HepG2 (cell line): ENCODE measurements at regions not wholly inside any gene's neighbourhood (a gene's known extent, or its start where the extent isn't known, plus 50 kb on each side); places are given as distances from the start of the nearest gene placed in this dataset.

ENCODE experiments used
- ATAC-seq: fragments of 200-7000 bp; cut with Tn5 transposase; 3 replicates; pipeline ENCODE4 v1.9.1; 2020; ENCODE audit warnings: mild to moderate bottlenecking, moderate library complexity
- BruUV-seq: library from RNA; stranded (reverse); fragments of 400-500 nt; replicated peaks from 2 replicates; lab custom pipeline; 2021; lab: Mats Ljungman, UMichigan
- CTCF ChIA-PET: fragments of 300-600 bp; formaldehyde crosslinking; extraction: SDS; loops from one replicate; lab custom pipeline; 2021; ENCODE audit warnings: low total read pairs, inconsistent platforms, low intra/inter-chr PET ratio; lab: Yijun Ruan, JAX
- POLR2A ChIA-PET: fragments of 350-600 bp; sonication (Branson Sonifier 250); formaldehyde crosslinking; loops from one replicate; lab custom pipeline; 2020; ENCODE audit warnings: antibody characterized with exemption, inconsistent platforms; lab: Yijun Ruan, JAX
- DNase-seq: peaks from one replicate; pipeline ENCODE4 v3.0.0-alpha.2; 2015; ENCODE audit warnings: low spot score
- FAIRE-seq: peaks from 3 replicates; lab custom pipeline; 2011; peaks lifted over from hg19 to GRCh38; lab: Jason Lieb, UNC
- H2AFZ ChIP-seq: one replicate; pipeline ENCODE4 v1.6.1; 2011; ENCODE audit warnings: low read length, inconsistent platforms
- H3K27ac ChIP-seq: fragments of 300-600 bp; 3 replicates; pipeline ENCODE4 v1.8.0; 2011; ENCODE audit warnings: mixed run types, mild to moderate bottlenecking, mixed read lengths, low read length, inconsistent platforms; ENCODE audit not compliant: insufficient read depth; ENCODE audit errors: extremely low read length
- H3K27me3 ChIP-seq, 2 experiments: fragments of 200-600 bp in 1 of 2; 2 replicates in 1 of 2; 3 replicates in 1 of 2; pipeline versions ENCODE4 v1.6.0 to v1.8.0; 2011; ENCODE audit warnings: low read length in 2 of 2, mild to moderate bottlenecking in 2 of 2, moderate library complexity in 2 of 2, inconsistent platforms in 1 of 2; ENCODE audit not compliant: insufficient read depth in 2 of 2, control insufficient read depth in 1 of 2
- H3K36me3 ChIP-seq, 2 experiments: fragments of 200-600 bp in 1 of 2; replicated peaks in 1 of 2; 2 replicates in 1 of 2; 3 replicates in 1 of 2; pipeline versions ENCODE4 v1.5.1 to v1.8.0; 2011; ENCODE audit warnings: low read length in 2 of 2, inconsistent platforms in 1 of 2; ENCODE audit not compliant: insufficient read depth in 2 of 2, control insufficient read depth in 1 of 2
- H3K4me1 ChIP-seq: 2 replicates; pipeline ENCODE4 v1.5.1; 2012; ENCODE audit warnings: low read length, inconsistent platforms; ENCODE audit not compliant: insufficient read depth
- H3K4me2 ChIP-seq: 2 replicates; pipeline ENCODE4 v1.6.0; 2011; ENCODE audit warnings: low read depth, low read length, inconsistent platforms
- H3K4me3 ChIP-seq, 3 experiments: fragments of 200-600 bp in 1 of 3; sonication (generic), shearing (Covaris generic) in 1 of 3; replicated peaks in 1 of 3; 2 replicates each; pipeline ENCODE4 v1.5.1; 2011 to 2016; ENCODE audit warnings: low read length in 3 of 3, inconsistent platforms in 2 of 3, low read depth in 2 of 3, mild to moderate bottlenecking in 2 of 3, control low read depth in 1 of 3, mixed read lengths in 1 of 3; ENCODE audit not compliant: insufficient read depth in 1 of 3
- H3K79me2 ChIP-seq: one replicate; pipeline ENCODE4 v1.6.1; 2011; ENCODE audit warnings: low read length, inconsistent platforms; ENCODE audit not compliant: insufficient read depth
- H3K9ac ChIP-seq: 2 replicates; pipeline ENCODE4 v1.6.0; 2011; ENCODE audit warnings: mild to moderate bottlenecking, low read depth, low read length, inconsistent platforms; ENCODE audit not compliant: insufficient read depth
- H3K9me3 ChIP-seq: 2 replicates; pipeline ENCODE4 v1.5.1; 2012; ENCODE audit warnings: mild to moderate bottlenecking, low read length
- H4K20me1 ChIP-seq: 2 replicates; pipeline ENCODE4 v1.6.0; 2011; ENCODE audit warnings: inconsistent platforms, mild to moderate bottlenecking, low read length, moderate library complexity; ENCODE audit not compliant: insufficient read depth
- CCAR2 ChIP-seq: fragments of 200-400 bp; formaldehyde crosslinking; optimal IDR thresholded peaks from 2 replicates; pipeline ENCODE3; 2018; ENCODE audit warnings: low read depth, mild to moderate bottlenecking, low read length, moderate library complexity
- CEBPG ChIP-seq: IDR thresholded peaks from 2 replicates; pipeline ENCODE4 v1.6.1; 2016
- ERF ChIP-seq: IDR thresholded peaks from 2 replicates; pipeline ENCODE4 v1.6.1; 2018; ENCODE audit warnings: missing biosample characterization, missing genetic modification reagents
- FIP1L1 ChIP-seq: fragments of 200-400 bp; formaldehyde crosslinking; IDR thresholded peaks from 2 replicates; pipeline ENCODE4 v1.6.1; 2018; ENCODE audit warnings: low read depth, mild to moderate bottlenecking, low read length, moderate library complexity, borderline replicate concordance; ENCODE audit not compliant: insufficient read depth
- FOXC1 ChIP-seq: sonication (generic); formaldehyde crosslinking; IDR thresholded peaks from 2 replicates; pipeline ENCODE4 v1.8.0; 2022; ENCODE audit warnings: mild to moderate bottlenecking, missing genetic modification reagents, borderline replicate concordance
- MAX ChIP-seq: IDR thresholded peaks from 2 replicates; pipeline ENCODE4 v1.6.1; 2012; ENCODE audit warnings: inconsistent platforms
- MBD4 ChIP-seq: IDR thresholded peaks from 2 replicates; pipeline ENCODE4 v1.6.1; 2012; ENCODE audit warnings: low read length, inconsistent platforms, borderline replicate concordance
- NFE2L1 ChIP-seq: sonication (generic); formaldehyde crosslinking; IDR thresholded peaks from 2 replicates; pipeline ENCODE4 v1.4.0; 2020; ENCODE audit warnings: missing genetic modification reagents, mild to moderate bottlenecking, borderline replicate concordance
- NR3C1 ChIP-seq: sonication (generic); formaldehyde crosslinking; IDR thresholded peaks from 2 replicates; pipeline ENCODE4 v1.4.0; 2020; ENCODE audit warnings: missing genetic modification reagents
- PRDM4 ChIP-seq: sonication (generic); formaldehyde crosslinking; IDR thresholded peaks from 2 replicates; pipeline ENCODE4 v1.9.0; 2021; ENCODE audit warnings: missing genetic modification reagents, borderline replicate concordance
- SNAPC2 ChIP-seq: sonication (generic); formaldehyde crosslinking; IDR thresholded peaks from 2 replicates; pipeline ENCODE4 v1.8.1; 2022; ENCODE audit warnings: mild to moderate bottlenecking, missing genetic modification reagents
- SNAPC5 ChIP-seq: sonication (generic); formaldehyde crosslinking; IDR thresholded peaks from 2 replicates; pipeline ENCODE4 v1.8.1; 2023; ENCODE audit warnings: mild to moderate bottlenecking, missing genetic modification reagents, borderline replicate concordance
- SSRP1 ChIP-seq: IDR thresholded peaks from 2 replicates; pipeline ENCODE4 v1.6.1; 2016; ENCODE audit warnings: control low read depth
- TERF1 ChIP-seq: sonication (generic); formaldehyde crosslinking; IDR thresholded peaks from 2 replicates; pipeline ENCODE4 v1.8.0; 2022; ENCODE audit warnings: mild to moderate bottlenecking, missing genetic modification reagents, moderate library complexity
- XBP1 ChIP-seq: sonication (generic); formaldehyde crosslinking; IDR thresholded peaks from 2 replicates; pipeline ENCODE4 v1.5.0; 2020; ENCODE audit warnings: missing genetic modification reagents
- ZMAT5 ChIP-seq: sonication (generic); formaldehyde crosslinking; IDR thresholded peaks from 2 replicates; pipeline ENCODE4 v1.5.0; 2020; ENCODE audit warnings: mild to moderate bottlenecking, low read depth, missing genetic modification reagents, borderline replicate concordance
- ZMYM2 ChIP-seq: sonication (generic); formaldehyde crosslinking; IDR thresholded peaks from 2 replicates; pipeline ENCODE4 v1.8.0; 2022; ENCODE audit warnings: mild to moderate bottlenecking, missing genetic modification reagents
- ZNF224 ChIP-seq: sonication (generic); formaldehyde crosslinking; IDR thresholded peaks from 2 replicates; pipeline ENCODE4 v1.5.0; 2020; ENCODE audit warnings: mild to moderate bottlenecking, missing genetic modification reagents
- ZNF530 ChIP-seq: sonication (generic); formaldehyde crosslinking; IDR thresholded peaks from 2 replicates; pipeline ENCODE4 v1.5.0; 2020; ENCODE audit warnings: low read depth, mild to moderate bottlenecking, missing genetic modification reagents
- WGBS: methylation state at CpG from one replicate; pipeline ENCODE4 v1.1.6; 2017; ENCODE audit warnings: low lambda C conversion rate; 5-methylcytosine and 5-hydroxymethylcytosine counted together
- in situ Hi-C: cut with HindIII; loops from 2 replicates; pipeline ENCODE4 v1.10.0; 2017; ENCODE audit warnings: low pct_unique_long_range_greater_than_20kb; ENCODE audit not compliant: extremely low pct_ligation_motif_present
- intact Hi-C: fragments of 100-400 bp; cut with micrococcal nuclease; formaldehyde crosslinking; loops from one replicate; pipeline ENCODE4 v1.10.0; 2022; ENCODE audit not compliant: unreplicated experiment

- Histone ChIP-seq H4K20me1 (no peaks in the 10 kb centered on the region), H3K27ac (no peak overlapping the region), H3K4me2 (no peak overlapping the region), H3K9ac (no peak overlapping the region), H3K9me3 (no peaks in the 10 kb centered on the region; the same call in 1 of the 2 replicates)
- POLR2A ChIA-PET: no interaction called here
- 2% methylated on average over 3 of the region's 3 CpGs for WGBS
- in situ Hi-C loops: no loop called here
- TF ChIP-seq ZNF224 (CRISPR knock-in tag) (no peak), PRDM4 (CRISPR knock-in tag) (no peak), ERF (CRISPR knock-in tag) (no peak), MAX (no peak), MBD4 (no peak), ZNF530 (CRISPR knock-in tag) (no peak), SSRP1 (no peak), FOXC1 (no peak), FIP1L1 (no peak), CEBPG (CRISPR knock-in tag) (no peak), TERF1 (CRISPR knock-in tag) (no peak), CCAR2 (no peak), SNAPC5 (CRISPR knock-in tag) (no peak), NR3C1 (CRISPR knock-in tag) (no peak), SNAPC2 (CRISPR knock-in tag) (no peak), NFE2L1 (CRISPR knock-in tag) (no peak), ZMAT5 (CRISPR knock-in tag) (no peak), XBP1 (CRISPR knock-in tag) (no peak), ZMYM2 (CRISPR knock-in tag) (no peak)
- TF ChIP-seq, all 625 proteins: peak for 0
- H2AFZ ChIP-seq: no peak overlapping the region
- BruUV-seq: no TSS peak
- H3K4me3 ChIP-seq: no peak overlapping the region
- H3K36me3 ChIP-seq: no peaks in the 10 kb centered on the region
- no peaks in the 10 kb centered on the region for H3K4me1 ChIP-seq
- H3K79me2 ChIP-seq: no peaks in the 10 kb centered on the region
- no peak for FAIRE-seq
- ATAC-seq: no peak
- CTCF ChIA-PET: no interaction called here
- H3K27me3 ChIP-seq: no peaks in the 10 kb centered on the region
- DNase-seq: no peak
- intact Hi-C loops: no loop called here
Measured at GRCh38 chr13:84050536-84050935, 168.3 kb upstream of the SLITRK1 start.
